K562 (cell line): ENCODE measurements at regions not wholly inside any gene's neighbourhood (a gene's known extent, or its start where the extent isn't known, plus 50 kb on each side); places are given as distances from the start of the nearest gene placed in this dataset.

Source experiments
- CEBPB ChIP-seq: fragments of 450-650 bp; IDR thresholded peaks from 2 replicates; pipeline ENCODE4 v1.6.1; 2016; ENCODE audit warnings: missing genetic modification characterization, missing compliant biosample characterization
- EZH2 ChIP-seq: IDR thresholded peaks from 2 replicates; pipeline ENCODE4 v1.6.1; 2012; ENCODE audit warnings: low read depth, mild to moderate bottlenecking, inconsistent platforms, low read length, borderline replicate concordance
- FOXK2 ChIP-seq, 2 experiments: fragments of 450-650 bp; IDR thresholded peaks in 1 of 2; conservative IDR thresholded peaks in 1 of 2; 2 replicates each; pipeline ENCODE4 v1.6.1; 2016; ENCODE audit warnings: low read depth in 2 of 2, mild to moderate bottlenecking in 1 of 2
- JUN ChIP-seq, 2 experiments: sonication (generic) in 1 of 2; formaldehyde crosslinking in 1 of 2; IDR thresholded peaks; 2 replicates each; pipeline versions ENCODE4 v1.6.1 to v1.8.0; 2012 to 2022; ENCODE audit warnings: borderline replicate concordance in 2 of 2, mild to moderate bottlenecking in 2 of 2, improper control_type of control experiment in 1 of 2, low read depth in 1 of 2, low read length in 1 of 2, missing genetic modification reagents in 1 of 2
- POLR2A ChIP-seq: fragments of 450-650 bp; conservative IDR thresholded peaks from 2 replicates; pipeline ENCODE4 v1.6.1; 2016
- ZNF121 ChIP-seq: sonication (generic); formaldehyde crosslinking; conservative IDR thresholded peaks from 2 replicates; pipeline ENCODE4 v1.8.0; 2022; ENCODE audit warnings: missing genetic modification reagents
- TF ChIP-seq, protein P1 (sequence below): fragments of 450-650 bp; formaldehyde crosslinking; IDR thresholded peaks from 2 replicates; pipeline ENCODE4 v1.4.0; 2020; ENCODE audit warnings: mild to moderate bottlenecking, mixed read lengths

- TF ChIP-seq ZNF121 (no peak), POLR2A (no peak), EZH2 (no peak), CEBPB (tag) (no peak), JUN (IDR thresholded peaks at IDR 0.05; ENCODE audit: borderline replicate concordance, low read depth, low read length) (no peak), JUN (CRISPR knock-in tag; IDR thresholded peaks at IDR 0.05; ENCODE audit: borderline replicate concordance) (no peak), FOXK2 (conservative IDR thresholded peaks at IDR 0.05 in 1 of 2, IDR thresholded peaks at IDR 0.05 in 1 of 2; ENCODE audit: low read depth in 2 of 2) (no peak)
- TF ChIP-seq, protein P1, sequence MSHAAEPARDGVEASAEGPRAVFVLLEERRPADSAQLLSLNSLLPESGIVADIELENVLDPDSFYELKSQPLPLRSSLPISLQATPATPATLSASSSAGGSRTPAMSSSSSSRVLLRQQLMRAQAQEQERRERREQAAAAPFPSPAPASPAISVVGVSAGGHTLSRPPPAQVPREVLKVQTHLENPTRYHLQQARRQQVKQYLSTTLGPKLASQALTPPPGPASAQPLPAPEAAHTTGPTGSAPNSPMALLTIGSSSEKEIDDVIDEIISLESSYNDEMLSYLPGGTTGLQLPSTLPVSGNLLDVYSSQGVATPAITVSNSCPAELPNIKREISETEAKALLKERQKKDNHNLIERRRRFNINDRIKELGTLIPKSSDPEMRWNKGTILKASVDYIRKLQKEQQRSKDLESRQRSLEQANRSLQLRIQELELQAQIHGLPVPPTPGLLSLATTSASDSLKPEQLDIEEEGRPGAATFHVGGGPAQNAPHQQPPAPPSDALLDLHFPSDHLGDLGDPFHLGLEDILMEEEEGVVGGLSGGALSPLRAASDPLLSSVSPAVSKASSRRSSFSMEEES (CRISPR knock-in tag): no peak
Measured at GRCh38 chr2:160596441-160596840, 102.8 kb upstream of the RBMS1 start.
